ENCODE measurements at regions not wholly inside any gene's neighbourhood (a gene's known extent, or its start where the extent isn't known, plus 50 kb on each side); places are given as distances from the start of the nearest gene placed in this dataset.

DNA sequence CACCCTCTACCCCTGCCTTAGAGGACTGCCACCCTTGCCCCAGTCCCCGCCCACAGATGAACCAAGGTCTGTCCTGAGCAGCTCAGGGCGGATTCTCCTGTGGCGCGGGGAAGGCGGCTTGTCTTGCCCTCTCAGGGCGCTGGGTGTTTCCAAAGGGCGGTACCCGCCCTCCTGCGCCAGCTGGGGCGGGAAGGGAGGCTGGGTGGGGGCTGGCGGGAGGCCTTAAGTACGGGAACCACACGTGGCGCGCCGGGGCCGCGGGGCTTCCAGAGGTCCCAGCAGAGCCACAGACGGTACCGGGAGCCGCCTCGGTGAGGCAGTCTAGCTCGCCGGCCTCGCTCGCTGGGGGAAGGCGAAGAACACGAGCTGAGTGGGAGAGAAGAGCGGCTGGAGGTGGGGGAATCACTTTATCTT, 361.1 kb downstream of the MID1IP1 start:
- TF ChIP-seq, protein P1, sequence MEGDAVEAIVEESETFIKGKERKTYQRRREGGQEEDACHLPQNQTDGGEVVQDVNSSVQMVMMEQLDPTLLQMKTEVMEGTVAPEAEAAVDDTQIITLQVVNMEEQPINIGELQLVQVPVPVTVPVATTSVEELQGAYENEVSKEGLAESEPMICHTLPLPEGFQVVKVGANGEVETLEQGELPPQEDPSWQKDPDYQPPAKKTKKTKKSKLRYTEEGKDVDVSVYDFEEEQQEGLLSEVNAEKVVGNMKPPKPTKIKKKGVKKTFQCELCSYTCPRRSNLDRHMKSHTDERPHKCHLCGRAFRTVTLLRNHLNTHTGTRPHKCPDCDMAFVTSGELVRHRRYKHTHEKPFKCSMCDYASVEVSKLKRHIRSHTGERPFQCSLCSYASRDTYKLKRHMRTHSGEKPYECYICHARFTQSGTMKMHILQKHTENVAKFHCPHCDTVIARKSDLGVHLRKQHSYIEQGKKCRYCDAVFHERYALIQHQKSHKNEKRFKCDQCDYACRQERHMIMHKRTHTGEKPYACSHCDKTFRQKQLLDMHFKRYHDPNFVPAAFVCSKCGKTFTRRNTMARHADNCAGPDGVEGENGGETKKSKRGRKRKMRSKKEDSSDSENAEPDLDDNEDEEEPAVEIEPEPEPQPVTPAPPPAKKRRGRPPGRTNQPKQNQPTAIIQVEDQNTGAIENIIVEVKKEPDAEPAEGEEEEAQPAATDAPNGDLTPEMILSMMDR (optimal IDR thresholded peaks at IDR 0.05 in 1 of 3, IDR thresholded peaks at IDR 0.05 in 1 of 3, conservative IDR thresholded peaks at IDR 0.05 in 1 of 3; ENCODE audit: extremely low read depth in 1 of 3, insufficient read depth in 2 of 3, low read length in 3 of 3), result peak in 2 of 3 experiments; percentile 12 to 15
- no peak for TF ChIP-seq EZH2 (IDR thresholded peaks at IDR 0.05; ENCODE audit: low read length)
- dilution Hi-C loops (cut with MboI; ENCODE audit: extremely low pct_ligation_motif_present, low sequenced_read_pairs), result no loop called here
- Histone ChIP-seq H3K36me3 (ENCODE audit: control insufficient read depth in 2 of 2, extremely low read depth in 1 of 2, insufficient read depth in 2 of 2, low read length in 2 of 2) (no peaks in the 10 kb centered on the region), H4K20me1 (ENCODE audit: control insufficient read depth, extremely low read depth, insufficient read depth, low read length) (no peaks in the 10 kb centered on the region), H3K9ac (ENCODE audit: control insufficient read depth, extremely low read depth, insufficient read depth, low read length) (no peak overlapping the region), H3K9me3 (ENCODE audit: control insufficient read depth, low read depth, low read length) (no peaks in the 10 kb centered on the region), H3K4me3 (ENCODE audit: control insufficient read depth in 2 of 3, extremely low read depth in 1 of 3, insufficient read depth in 2 of 3, low read depth in 1 of 3, low read length in 3 of 3) (no peak overlapping the region), H3K4me2 (ENCODE audit: control insufficient read depth, extremely low read depth, insufficient read depth, low read depth, low read length) (no peak overlapping the region), H3K9me1 (ENCODE audit: control insufficient read depth, extremely low read depth, insufficient read depth, low read length) (no peaks in the 10 kb centered on the region), H2AFZ (ENCODE audit: control insufficient read depth, low read length) (no peak overlapping the region), H3K27ac (ENCODE audit: control insufficient read depth, insufficient read depth, low read length) (no peak overlapping the region), H3K79me2 (ENCODE audit: control insufficient read depth, insufficient read depth, low read length) (no peaks in the 10 kb centered on the region), H3K4me1 (ENCODE audit: control insufficient read depth, extremely low read depth, insufficient read depth, low read length) (no peaks in the 10 kb centered on the region), H3K27me3 (ENCODE audit: control insufficient read depth, extremely low read depth, insufficient read depth, low read length) (peaks cover 32% of the 10 kb centered on the region)
- FAIRE-seq (no peak), DNase-seq (ENCODE audit: low read depth, low spot score) (no peak)

DNA sequence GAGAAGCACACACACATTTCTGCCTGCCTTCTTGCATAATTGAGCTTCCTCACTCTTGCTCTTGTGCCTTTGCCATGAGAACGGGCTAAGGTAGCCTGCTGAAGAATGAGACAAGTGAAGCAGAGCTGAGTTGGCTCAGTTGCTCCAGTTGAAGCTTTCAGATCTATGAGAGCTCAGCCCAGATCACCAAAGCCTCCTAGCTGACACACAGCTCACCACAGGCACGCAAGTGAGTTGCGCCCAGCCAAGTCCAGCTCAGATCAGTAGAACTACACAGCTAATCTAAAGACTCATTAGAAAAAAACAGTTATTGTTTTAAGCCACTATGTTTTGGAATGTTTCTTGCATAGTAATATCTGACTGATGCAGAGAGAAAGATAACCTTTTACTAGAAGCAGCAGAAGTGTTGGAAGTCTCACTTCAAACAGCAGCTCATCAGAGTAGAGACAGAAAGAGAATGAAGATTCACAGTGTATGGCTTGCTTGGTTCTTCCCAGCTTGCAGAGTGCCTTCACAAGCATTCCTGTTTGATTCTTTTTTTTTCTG, 362.4 kb downstream of the MID1IP1 start:
- Histone ChIP-seq H3K9ac (ENCODE audit: control insufficient read depth, extremely low read depth, insufficient read depth, low read length) (no peak overlapping the region), H3K4me2 (ENCODE audit: control insufficient read depth, extremely low read depth, insufficient read depth, low read depth, low read length) (no peak overlapping the region), H3K9me1 (ENCODE audit: control insufficient read depth, extremely low read depth, insufficient read depth, low read length) (no peaks in the 10 kb centered on the region), H3K9me3 (ENCODE audit: control insufficient read depth, low read depth, low read length) (no peaks in the 10 kb centered on the region), H3K27me3 (ENCODE audit: control insufficient read depth, extremely low read depth, insufficient read depth, low read length) (peaks cover 25% of the 10 kb centered on the region), H4K20me1 (ENCODE audit: control insufficient read depth, extremely low read depth, insufficient read depth, low read length) (no peaks in the 10 kb centered on the region), H3K27ac (ENCODE audit: control insufficient read depth, insufficient read depth, low read length) (no peak overlapping the region), H3K79me2 (ENCODE audit: control insufficient read depth, insufficient read depth, low read length) (no peaks in the 10 kb centered on the region), H3K4me1 (ENCODE audit: control insufficient read depth, extremely low read depth, insufficient read depth, low read length) (no peaks in the 10 kb centered on the region), H3K36me3 (ENCODE audit: control insufficient read depth in 2 of 2, extremely low read depth in 1 of 2, insufficient read depth in 2 of 2, low read length in 2 of 2) (no peaks in the 10 kb centered on the region), H2AFZ (ENCODE audit: control insufficient read depth, low read length) (no peak overlapping the region), H3K4me3 (ENCODE audit: control insufficient read depth in 2 of 3, extremely low read depth in 1 of 3, insufficient read depth in 2 of 3, low read depth in 1 of 3, low read length in 3 of 3) (no peak overlapping the region)
- no peak for TF ChIP-seq EZH2 (IDR thresholded peaks at IDR 0.05; ENCODE audit: low read length)
- TF ChIP-seq, protein P1 (optimal IDR thresholded peaks at IDR 0.05 in 1 of 3, IDR thresholded peaks at IDR 0.05 in 1 of 3, conservative IDR thresholded peaks at IDR 0.05 in 1 of 3; ENCODE audit: extremely low read depth in 1 of 3, insufficient read depth in 2 of 3, low read length in 3 of 3), result no peak
- dilution Hi-C loops (cut with MboI; ENCODE audit: extremely low pct_ligation_motif_present, low sequenced_read_pairs), result no loop called here
- FAIRE-seq (no peak), DNase-seq (ENCODE audit: low read depth, low spot score) (no peak)

Data from keratinocyte (primary cell).